HG03135 (cell line): ENCODE measurements at regions not wholly inside any gene's neighbourhood (a gene's known extent, or its start where the extent isn't known, plus 50 kb on each side); places are given as distances from the start of the nearest gene placed in this dataset.
"Not testable (repeated sequence)": the region's sequence is repeated elsewhere in the genome, so short reads cannot be mapped to it uniquely, and the experiment has no call there.

Experiments used
- ATAC-seq: cut with Tn5 transposase; IDR thresholded peaks from one replicate; pipeline ENCODE4 v1.9.1; 2021; ENCODE audit warnings: mild to moderate bottlenecking, moderate library complexity; ENCODE audit not compliant: unreplicated experiment

- no peak for ATAC-seq
These were observed 218.1 kb upstream of the OBI1 start for GRCh38 chr13:78876915-78877549.

- no peak for ATAC-seq
These were observed 217.0 kb upstream of the OBI1 start for GRCh38 chr13:78875792-78876580.

- ATAC-seq = no peak
These were observed 210.0 kb upstream of the OBI1 start for GRCh38 chr13:78868991-78869390.

- ATAC-seq = no peak
These were observed 208.7 kb upstream of the OBI1 start for GRCh38 chr13:78867655-78868054.

GRCh38 chr13:78866076-78866475 lies 207.1 kb upstream of the OBI1 start:
- not testable (repeated sequence) for ATAC-seq

GRCh38 chr13:78862446-78862845 lies 203.5 kb upstream of the OBI1 start:
- ATAC-seq = no peak

GRCh38 chr13:78852709-78853108 lies 193.8 kb upstream of the OBI1 start:
- no peak for ATAC-seq

- ATAC-seq = no peak
These were observed 186.9 kb upstream of the OBI1 start for GRCh38 chr13:78845656-78846365.

- no peak for ATAC-seq
These were observed 185.2 kb upstream of the OBI1 start for GRCh38 chr13:78844106-78844505.

GRCh38 chr13:78841358-78841963 lies 182.5 kb upstream of the OBI1 start:
- no peak for ATAC-seq

- no peak for ATAC-seq
These were observed 177.4 kb upstream of the OBI1 start for GRCh38 chr13:78836238-78836784.

- ATAC-seq = no peak
These were observed 173.5 kb upstream of the OBI1 start for GRCh38 chr13:78832461-78832860.

GRCh38 chr13:78830508-78830907 lies 171.6 kb upstream of the OBI1 start:
- ATAC-seq = no peak

- ATAC-seq = no peak
These were observed 170.9 kb upstream of the OBI1 start for GRCh38 chr13:78829821-78830220.

GRCh38 chr13:78827471-78827870 lies 168.5 kb upstream of the OBI1 start:
- no peak for ATAC-seq

GRCh38 chr13:78826936-78827335 lies 168.0 kb upstream of the OBI1 start:
- no peak for ATAC-seq

- no peak for ATAC-seq
These were observed 167.4 kb upstream of the OBI1 start for GRCh38 chr13:78826312-78826711.

- ATAC-seq = no peak
These were observed 161.6 kb upstream of the OBI1 start for GRCh38 chr13:78820541-78820940.

GRCh38 chr13:78816592-78816991 lies 157.6 kb upstream of the OBI1 start:
- ATAC-seq = no peak

- no peak for ATAC-seq
These were observed 157.2 kb upstream of the OBI1 start for GRCh38 chr13:78816154-78816553.

GRCh38 chr13:78806457-78806856 lies 147.5 kb upstream of the OBI1 start:
- ATAC-seq = no peak
